Gastrocnemius medialis (tissue), 4 donors: ENCODE measurements at regions not wholly inside any gene's neighbourhood (a gene's known extent, or its start where the extent isn't known, plus 50 kb on each side); places are given as distances from the start of the nearest gene placed in this dataset.

Experiments used
- ATAC-seq, 2 donors: fragments of 150-250 bp; one replicate each; pipeline ENCODE4 v1.9.1; 2016
- DNase-seq, 2 donors: peaks; one replicate each; pipeline ENCODE4 v3.0.0-alpha.2; 2019
- H3K27ac ChIP-seq, 4 donors: fragments of 200-600 bp; sonication (generic); 1 replicate in 1 of 4; 2 replicates in 3 of 4; pipeline ENCODE4 v1.5.1; 2016 to 2018; ENCODE audit warnings: mild to moderate bottlenecking in 2 of 4, moderate library complexity in 1 of 4
- H3K27me3 ChIP-seq, 3 donors: fragments of 200-600 bp; sonication (generic) in 2 of 3; 1 replicate in 1 of 3; 2 replicates in 2 of 3; pipeline versions ENCODE4 v1.5.1 to v1.6.0; 2016 to 2019; ENCODE audit warnings: mild to moderate bottlenecking in 1 of 3, moderate library complexity in 1 of 3
- H3K36me3 ChIP-seq, 2 donors: fragments of 200-600 bp; sonication (generic) in 1 of 2; one replicate each; pipeline ENCODE4 v1.5.1; 2017 to 2018
- H3K4me1 ChIP-seq, 2 donors: fragments of 200-600 bp; sonication (generic) in 1 of 2; one replicate each; pipeline ENCODE4 v1.5.1; 2016 to 2017; ENCODE audit warnings: mild to moderate bottlenecking in 2 of 2
- H3K4me3 ChIP-seq, 4 donors: fragments of 200-600 bp; sonication (generic) in 3 of 4; 1 replicate in 1 of 4; 2 replicates in 3 of 4; pipeline ENCODE4 v1.5.1; 2016 to 2019; ENCODE audit warnings: mild to moderate bottlenecking in 2 of 4
- H3K9me3 ChIP-seq, 3 donors: fragments of 200-600 bp; sonication (generic) in 2 of 3; 1 replicate in 1 of 3; 2 replicates in 2 of 3; pipeline ENCODE4 v1.5.1; 2016 to 2019
- CTCF ChIP-seq, 5 experiments: fragments of 450-650 bp in 3 of 5; fragments of 200-600 bp in 2 of 5; sonication (generic) in 2 of 5; IDR thresholded peaks in 4 of 5; conservative IDR thresholded peaks in 1 of 5; 1 replicate in 4 of 5; 2 replicates in 1 of 5; pipeline ENCODE4 v1.5.1; 2016 to 2019; ENCODE audit warnings: antibody characterized with exemption in 5 of 5, mild to moderate bottlenecking in 3 of 5, moderate library complexity in 3 of 5
- POLR2A ChIP-seq, 2 donors: fragments of 450-650 bp; IDR thresholded peaks; one replicate each; pipeline ENCODE4 v1.6.1; 2017; ENCODE audit warnings: antibody characterized with exemption in 2 of 2, mild to moderate bottlenecking in 2 of 2, moderate library complexity in 2 of 2
- in situ Hi-C, 4 donors: fragments of 200-750 bp; cut with MboI; loops; one replicate each; pipeline versions ENCODE4 v1.15.0 to v1.8.0; 2017; ENCODE audit warnings: low sequenced_read_pairs in 4 of 4
- intact Hi-C: fragments of 100-400 bp; cut with DNase I; formaldehyde crosslinking; loops from one replicate; pipeline ENCODE4 v1.15.1; 2023; ENCODE audit warnings: low total_unique reads

DNA sequence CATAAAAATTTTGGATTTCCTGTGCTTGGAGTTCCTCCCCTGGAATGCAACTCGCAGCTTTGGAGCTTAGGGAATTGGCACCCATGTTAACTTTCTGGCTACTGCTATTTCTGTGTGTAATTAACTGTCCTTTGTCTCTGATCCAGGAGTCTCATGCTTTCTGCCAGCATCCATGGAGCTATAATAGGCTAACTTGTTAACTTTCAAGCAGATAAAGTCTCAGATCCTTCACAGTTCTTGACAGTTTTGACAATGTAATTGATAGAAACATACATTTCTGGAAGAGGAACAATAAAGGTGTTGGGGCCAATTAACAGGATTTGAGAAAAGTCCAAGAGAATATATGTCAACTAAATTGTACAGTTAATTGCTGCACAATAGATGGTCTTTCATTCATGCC, 290.2 kb upstream of the PRDM9 start:
- Histone ChIP-seq H3K4me1 (no peaks in the 10 kb centered on the region), H3K36me3 (no peaks in the 10 kb centered on the region), H3K27ac (no peak overlapping the region), H3K4me3 (no peak overlapping the region), H3K27me3 (no peaks in the 10 kb centered on the region), H3K9me3 (no peaks in the 10 kb centered on the region)
- DNase-seq (no peak), ATAC-seq (no peak)
- intact Hi-C loops = no loop called here
- TF ChIP-seq POLR2A (IDR thresholded peaks at IDR 0.05) = no peak
- TF ChIP-seq CTCF (IDR thresholded peaks at IDR 0.05 in 4 of 5, conservative IDR thresholded peaks at IDR 0.05 in 1 of 5) = no peak
- in situ Hi-C loops = no loop called here

- H3K36me3 ChIP-seq = no peaks in the 10 kb centered on the region
- in situ Hi-C loops = no loop called here
Observed at GRCh38 chr5:23216345-23216744, 291.1 kb upstream of the PRDM9 start.

GRCh38 chr5:23208959-23209431, 298.4 kb upstream of the PRDM9 start:
- DNase-seq (no peak), ATAC-seq (no peak)
- H3K4me3 ChIP-seq = no peak overlapping the region
- no peak overlapping the region for H3K27ac ChIP-seq
- intact Hi-C loops = no loop called here
- no peaks in the 10 kb centered on the region for H3K4me1 ChIP-seq
- no peaks in the 10 kb centered on the region for H3K9me3 ChIP-seq
- TF ChIP-seq CTCF (IDR thresholded peaks at IDR 0.05 in 4 of 5, conservative IDR thresholded peaks at IDR 0.05 in 1 of 5) = peak in 3 of 5 experiments; percentile 18 to 44 (median 41)
- no peak for TF ChIP-seq POLR2A (IDR thresholded peaks at IDR 0.05)
- in situ Hi-C loops = no loop called here
- no peaks in the 10 kb centered on the region for H3K36me3 ChIP-seq
- no peaks in the 10 kb centered on the region for H3K27me3 ChIP-seq

More at GRCh38 chr5:23216345-23216744, 291.1 kb upstream of the PRDM9 start:
- TF ChIP-seq CTCF (IDR thresholded peaks at IDR 0.05 in 4 of 5, conservative IDR thresholded peaks at IDR 0.05 in 1 of 5) (no peak), POLR2A (IDR thresholded peaks at IDR 0.05) (no peak)
- no peak for ATAC-seq
- Histone ChIP-seq H3K27ac (no peak overlapping the region), H3K9me3 (no peaks in the 10 kb centered on the region), H3K27me3 (no peaks in the 10 kb centered on the region), H3K4me1 (no peaks in the 10 kb centered on the region), H3K4me3 (no peak overlapping the region)
- intact Hi-C loops = no loop called here
- no peak for DNase-seq

DNA sequence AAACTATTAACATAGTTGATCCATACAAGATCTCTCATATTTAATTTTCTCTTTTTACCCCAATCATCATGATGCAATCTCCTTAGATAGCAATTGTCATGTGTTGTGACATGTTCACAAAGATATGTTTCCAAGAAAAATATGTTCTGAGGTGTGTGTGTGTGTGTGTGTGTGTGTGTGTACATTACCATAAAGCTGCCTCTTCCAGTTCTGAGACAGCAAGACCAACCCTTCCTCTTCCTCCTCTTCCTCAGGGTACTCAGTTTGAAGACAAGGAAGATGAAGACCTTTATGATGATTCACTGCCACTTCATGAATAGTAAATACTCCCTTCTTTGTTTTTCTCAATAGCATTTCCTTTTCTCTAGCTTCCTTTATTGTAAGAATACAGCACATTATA, 303.3 kb upstream of the PRDM9 start:
- in situ Hi-C loops = no loop called here
- Histone ChIP-seq H3K27ac (no peak overlapping the region), H3K9me3 (no peaks in the 10 kb centered on the region), H3K27me3 (no peaks in the 10 kb centered on the region), H3K36me3 (no peaks in the 10 kb centered on the region), H3K4me1 (no peaks in the 10 kb centered on the region), H3K4me3 (no peak overlapping the region)
- DNase-seq (no peak), ATAC-seq (no peak)
- TF ChIP-seq CTCF (IDR thresholded peaks at IDR 0.05 in 4 of 5, conservative IDR thresholded peaks at IDR 0.05 in 1 of 5) (no peak), POLR2A (IDR thresholded peaks at IDR 0.05) (no peak)
- intact Hi-C loops = no loop called here
